Mucosa of stomach (tissue), 1 donor: ENCODE measurements at regions not wholly inside any gene's neighbourhood (a gene's known extent, or its start where the extent isn't known, plus 50 kb on each side); places are given as distances from the start of the nearest gene placed in this dataset.

ENCODE experiments used
- H3K27me3 ChIP-seq: one replicate; pipeline ENCODE4 v1.7.0; 2013; ENCODE audit warnings: mild to moderate bottlenecking, low read length; ENCODE audit not compliant: control insufficient read depth, insufficient read depth
- H3K36me3 ChIP-seq: one replicate; pipeline ENCODE4 v1.7.0; 2013; ENCODE audit warnings: low read length; ENCODE audit not compliant: control insufficient read depth, insufficient read depth
- H3K4me1 ChIP-seq: one replicate; pipeline ENCODE4 v1.7.0; 2013; ENCODE audit warnings: mild to moderate bottlenecking, low read length; ENCODE audit not compliant: control insufficient read depth, insufficient read depth
- H3K4me3 ChIP-seq: one replicate; pipeline ENCODE4 v1.7.0; 2013; ENCODE audit warnings: low read length
- H3K9ac ChIP-seq: one replicate; pipeline ENCODE4 v1.7.0; 2013; ENCODE audit warnings: mild to moderate bottlenecking, low read length, moderate library complexity
- H3K9me3 ChIP-seq: one replicate; pipeline ENCODE4 v1.7.0; 2013; ENCODE audit warnings: mild to moderate bottlenecking, low read length, moderate library complexity; ENCODE audit not compliant: control insufficient read depth
- donor health status: Pancreatic carcinoma.

- Histone ChIP-seq H3K9me3 (no peaks in the 10 kb centered on the region), H3K4me1 (no peaks in the 10 kb centered on the region), H3K27me3 (no peaks in the 10 kb centered on the region), H3K4me3 (no peak overlapping the region), H3K36me3 (no peaks in the 10 kb centered on the region), H3K9ac (no peak overlapping the region)
Measured at GRCh38 chr12:75563351-75563750, 51.9 kb upstream of the KRR1 start.

GRCh38 chr12:75561921-75562320 lies 50.5 kb upstream of the KRR1 start:
- no peak overlapping the region for H3K4me3 ChIP-seq
- no peaks in the 10 kb centered on the region for H3K9me3 ChIP-seq
- no peaks in the 10 kb centered on the region for H3K27me3 ChIP-seq
- no peak overlapping the region for H3K9ac ChIP-seq
- no peaks in the 10 kb centered on the region for H3K4me1 ChIP-seq
- no peaks in the 10 kb centered on the region for H3K36me3 ChIP-seq
